ENCODE measurements at regions not wholly inside any gene's neighbourhood (a gene's known extent, or its start where the extent isn't known, plus 50 kb on each side); places are given as distances from the start of the nearest gene placed in this dataset.

GRCh38 chr12:92573104-92573503, 129.7 kb upstream of the PLEKHG7 start:
- no peaks in the 10 kb centered on the region for H3K9me3 ChIP-seq
- ATAC-seq (no peak), DNase-seq (no peak)
- no peaks in the 10 kb centered on the region for H3K36me3 ChIP-seq
- TF ChIP-seq CTCF (IDR thresholded peaks at IDR 0.05): no peak
- intact Hi-C loops (cut with DNase I): no loop called here
- no peak overlapping the region for H3K27ac ChIP-seq
- H3K4me1 ChIP-seq: peaks cover 17% of the 10 kb centered on the region
- no peaks in the 10 kb centered on the region for H3K27me3 ChIP-seq (ENCODE audit: low read depth)
- H3K4me3 ChIP-seq: no peak overlapping the region

- H3K27ac ChIP-seq: no peak overlapping the region
- no peaks in the 10 kb centered on the region for H3K27me3 ChIP-seq (ENCODE audit: low read depth)
- H3K4me3 ChIP-seq: no peak overlapping the region
- TF ChIP-seq CTCF (IDR thresholded peaks at IDR 0.05): no peak
- DNase-seq (no peak), ATAC-seq (no peak)
- H3K4me1 ChIP-seq: peaks cover 17% of the 10 kb centered on the region
- H3K9me3 ChIP-seq: no peaks in the 10 kb centered on the region
- intact Hi-C loops (cut with DNase I): no loop called here
- no peaks in the 10 kb centered on the region for H3K36me3 ChIP-seq
Measured at GRCh38 chr12:92571844-92572543, 130.8 kb upstream of the PLEKHG7 start.

- Histone ChIP-seq H3K4me3 (no peak overlapping the region), H3K27ac (no peak overlapping the region), H3K27me3 (ENCODE audit: low read depth) (no peaks in the 10 kb centered on the region), H3K36me3 (no peaks in the 10 kb centered on the region), H3K9me3 (no peaks in the 10 kb centered on the region), H3K4me1 (peaks cover 17% of the 10 kb centered on the region)
- no peak for DNase-seq
- ATAC-seq: no peak
- intact Hi-C loops (cut with DNase I): no loop called here
- TF ChIP-seq CTCF (IDR thresholded peaks at IDR 0.05): no peak
Measured at GRCh38 chr12:92571169-92571568, 131.6 kb upstream of the PLEKHG7 start.

GRCh38 chr12:92570056-92570753, 132.6 kb upstream of the PLEKHG7 start:
- H3K36me3 ChIP-seq: no peaks in the 10 kb centered on the region
- intact Hi-C loops (cut with DNase I): no loop called here
- ATAC-seq: peak; percentile 72 to 80
- H3K27ac ChIP-seq: no peak overlapping the region
- H3K4me1 ChIP-seq: peaks cover 15% of the 10 kb centered on the region
- DNase-seq: no peak
- peak; percentile 80 for TF ChIP-seq CTCF (IDR thresholded peaks at IDR 0.05)
- no peaks in the 10 kb centered on the region for H3K27me3 ChIP-seq (ENCODE audit: low read depth)
- no peaks in the 10 kb centered on the region for H3K9me3 ChIP-seq
- no peak overlapping the region for H3K4me3 ChIP-seq

GRCh38 chr12:92568691-92569090, 134.1 kb upstream of the PLEKHG7 start:
- no peak for ATAC-seq
- no peaks in the 10 kb centered on the region for H3K9me3 ChIP-seq
- no peak for DNase-seq
- no peak overlapping the region for H3K27ac ChIP-seq
- no peak overlapping the region for H3K4me3 ChIP-seq
- no peaks in the 10 kb centered on the region for H3K36me3 ChIP-seq
- H3K4me1 ChIP-seq: peaks cover 8% of the 10 kb centered on the region
- no peaks in the 10 kb centered on the region for H3K27me3 ChIP-seq (ENCODE audit: low read depth)
- intact Hi-C loops (cut with DNase I): no loop called here
- TF ChIP-seq CTCF (IDR thresholded peaks at IDR 0.05): no peak

All from lower lobe of right lung (tissue), 2 donors.